H1 (cell line): ENCODE measurements at regions not wholly inside any gene's neighbourhood (a gene's known extent, or its start where the extent isn't known, plus 50 kb on each side); places are given as distances from the start of the nearest gene placed in this dataset.

Experiments used
- CTCF ChIA-PET: fragments of 300-600 bp; sonication (Branson Sonifier 250); formaldehyde crosslinking; loops from one replicate; lab custom pipeline; 2021; ENCODE audit not compliant: partially characterized antibody; lab: Charles Lee
- POLR2A ChIA-PET: fragments of 300-600 bp; sonication (Branson Sonifier 250); formaldehyde crosslinking; loops from one replicate; lab custom pipeline; 2021; ENCODE audit warnings: inconsistent platforms; ENCODE audit not compliant: partially characterized antibody; lab: Charles Lee
- DNase-seq, 2 experiments: peaks; one replicate each; pipeline versions ENCODE4 v3.0.0 to v3.0.0-alpha.2; 2010 to 2022; ENCODE audit warnings: low spot score in 2 of 2, low read depth in 1 of 2, mixed read lengths in 1 of 2
- FAIRE-seq: peaks from 2 replicates; lab custom pipeline; 2011; peaks lifted over from hg19 to GRCh38; lab: Jason Lieb, UNC
- H2AFZ ChIP-seq: 2 replicates; pipeline ENCODE4 v1.8.1; 2012; ENCODE audit warnings: low read length, inconsistent platforms
- H2AK5ac ChIP-seq: 2 replicates; pipeline ENCODE4 v1.6.1; 2013; ENCODE audit warnings: low read depth, low read length
- H2BK120ac ChIP-seq: replicated peaks from 2 replicates; pipeline ENCODE3; 2013; ENCODE audit warnings: low read depth, low read length, inconsistent platforms
- H2BK12ac ChIP-seq: 2 replicates; pipeline ENCODE4 v1.6.1; 2013; ENCODE audit warnings: low read depth, low read length
- H2BK15ac ChIP-seq: 2 replicates; pipeline ENCODE4 v1.6.1; 2013; ENCODE audit warnings: low read length
- H2BK20ac ChIP-seq: 2 replicates; pipeline ENCODE4 v1.6.1; 2013; ENCODE audit warnings: low read length
- H2BK5ac ChIP-seq: 2 replicates; pipeline ENCODE4 v1.6.1; 2013; ENCODE audit warnings: low read depth, low read length
- H3K14ac ChIP-seq: 2 replicates; pipeline ENCODE4 v1.6.1; 2013; ENCODE audit warnings: inconsistent platforms; ENCODE audit not compliant: insufficient read length
- H3K18ac ChIP-seq: 2 replicates; pipeline ENCODE4 v1.6.1; 2013; ENCODE audit warnings: low read length; ENCODE audit errors: extremely low read depth
- H3K23ac ChIP-seq: 2 replicates; pipeline ENCODE4 v1.6.1; 2013; ENCODE audit warnings: inconsistent platforms; ENCODE audit not compliant: insufficient read length
- H3K23me2 ChIP-seq: 2 replicates; pipeline ENCODE4 v1.6.1; 2013; ENCODE audit warnings: low read depth, low read length
- H3K27ac ChIP-seq: 2 replicates; pipeline ENCODE4 v1.6.1; 2011; ENCODE audit warnings: low read depth, low read length, inconsistent platforms
- H3K27me3 ChIP-seq, 4 experiments: replicated peaks in 1 of 4; 1 replicate in 1 of 4; 2 replicates in 3 of 4; pipeline versions ENCODE4 v1.6.1 to v1.8.1; 2011 to 2013; ENCODE audit warnings: low read length in 3 of 4, mild to moderate bottlenecking in 3 of 4, inconsistent platforms in 2 of 4, mixed read lengths in 2 of 4, moderate library complexity in 1 of 4; ENCODE audit not compliant: control insufficient read depth in 3 of 4, insufficient read depth in 3 of 4; ENCODE audit errors: extremely low read depth in 1 of 4
- H3K36me3 ChIP-seq, 4 experiments: 2 replicates each; pipeline versions ENCODE4 v1.6.1 to v1.8.1; 2011 to 2013; ENCODE audit warnings: mild to moderate bottlenecking in 4 of 4, low read length in 3 of 4, moderate library complexity in 2 of 4, control low read depth in 1 of 4, inconsistent platforms in 1 of 4; ENCODE audit not compliant: insufficient read depth in 4 of 4, control insufficient read depth in 2 of 4
- H3K4ac ChIP-seq: replicated peaks from 2 replicates; pipeline ENCODE3; 2013; ENCODE audit warnings: low read length, low read depth, mixed read lengths, inconsistent platforms; ENCODE audit not compliant: insufficient read length
- H3K4me1 ChIP-seq, 4 experiments: replicated peaks in 1 of 4; 1 replicate in 1 of 4; 2 replicates in 3 of 4; pipeline versions ENCODE4 v1.6.1 to v1.8.1; 2011 to 2013; ENCODE audit warnings: low read length in 3 of 4, inconsistent platforms in 2 of 4, mixed read lengths in 1 of 4; ENCODE audit not compliant: insufficient read depth in 4 of 4, control insufficient read depth in 3 of 4
- H3K4me2 ChIP-seq, 2 experiments: 2 replicates each; pipeline versions ENCODE4 v1.6.1 to v1.8.1; 2011 to 2013; ENCODE audit warnings: low read depth in 2 of 2, low read length in 2 of 2, control low read depth in 1 of 2, inconsistent platforms in 1 of 2, mild to moderate bottlenecking in 1 of 2; ENCODE audit not compliant: insufficient read depth in 1 of 2
- H3K4me3 ChIP-seq, 4 experiments: fragments of 200-600, 300-600 bp in 1 of 4; sonication (generic), shearing (Covaris generic), sonication (Bioruptor Twin) in 1 of 4; 2 replicates each; pipeline versions ENCODE4 v1.5.1 to v1.8.1; 2011 to 2016; ENCODE audit warnings: low read length in 4 of 4, low read depth in 3 of 4, control low read depth in 2 of 4, inconsistent platforms in 2 of 4, mild to moderate bottlenecking in 2 of 4, mixed read lengths in 1 of 4, moderate library complexity in 1 of 4; ENCODE audit not compliant: insufficient read depth in 2 of 4; ENCODE audit errors: extremely low read depth in 1 of 4
- H3K56ac ChIP-seq: replicated peaks from 2 replicates; pipeline ENCODE3; 2013; ENCODE audit warnings: low read depth, mild to moderate bottlenecking, mixed read lengths, low read length, inconsistent platforms; ENCODE audit not compliant: insufficient read length
- H3K79me1 ChIP-seq: 2 replicates; pipeline ENCODE4 v1.6.1; 2013; ENCODE audit warnings: low read depth, low read length, control low read depth
- H3K79me2 ChIP-seq, 2 experiments: 2 replicates each; pipeline versions ENCODE4 v1.6.1 to v1.8.1; 2012 to 2013; ENCODE audit warnings: low read length in 2 of 2, mild to moderate bottlenecking in 2 of 2, inconsistent platforms in 1 of 2; ENCODE audit not compliant: insufficient read depth in 2 of 2, control insufficient read depth in 1 of 2
- H3K9ac ChIP-seq, 4 experiments: replicated peaks in 1 of 4; 1 replicate in 1 of 4; 2 replicates in 3 of 4; pipeline versions ENCODE4 v1.6.1 to v1.8.1; 2011 to 2013; ENCODE audit warnings: low read depth in 3 of 4, low read length in 3 of 4, control low read depth in 2 of 4, mild to moderate bottlenecking in 2 of 4, moderate library complexity in 2 of 4, inconsistent platforms in 1 of 4; ENCODE audit errors: extremely low read depth in 1 of 4
- H3K9me3 ChIP-seq, 2 experiments: 2 replicates each; pipeline versions ENCODE4 v1.6.1 to v1.8.1; 2012 to 2013; ENCODE audit warnings: mild to moderate bottlenecking in 2 of 2, moderate library complexity in 2 of 2, control low read depth in 1 of 2, inconsistent platforms in 1 of 2, low read depth in 1 of 2, low read length in 1 of 2, mixed read lengths in 1 of 2; ENCODE audit not compliant: insufficient read depth in 2 of 2
- H4K20me1 ChIP-seq, 2 experiments: replicated peaks in 1 of 2; 2 replicates each; pipeline versions ENCODE3 to v1.8.1; 2011 to 2013; ENCODE audit warnings: inconsistent platforms in 2 of 2, low read length in 2 of 2, mild to moderate bottlenecking in 1 of 2; ENCODE audit not compliant: insufficient read depth in 2 of 2, control insufficient read depth in 1 of 2
- H4K5ac ChIP-seq: 2 replicates; pipeline ENCODE4 v1.6.1; 2013; ENCODE audit warnings: low read length, low read depth, mixed read lengths, inconsistent platforms; ENCODE audit not compliant: insufficient read length
- H4K8ac ChIP-seq: 2 replicates; pipeline ENCODE4 v1.8.0; 2013; ENCODE audit warnings: mild to moderate bottlenecking, moderate library complexity, low read length, inconsistent platforms; ENCODE audit not compliant: insufficient read depth; ENCODE audit errors: extremely low read depth
- H4K91ac ChIP-seq: replicated peaks from 2 replicates; pipeline ENCODE3; 2013; ENCODE audit warnings: low read length, mixed read lengths, inconsistent platforms; ENCODE audit not compliant: insufficient read length
- BRCA1 ChIP-seq: IDR thresholded peaks from 2 replicates; pipeline ENCODE4 v1.6.1; 2012; ENCODE audit warnings: low read depth, low read length, improper control_type of control experiment
- CBX5 ChIP-seq: fragments of 300-800, 300-1000 bp; sonication (generic); IDR thresholded peaks from 2 replicates; pipeline ENCODE4 v1.7.1; 2016; ENCODE audit warnings: antibody characterized with exemption, low read length, low read depth
- CEBPB ChIP-seq: IDR thresholded peaks from 2 replicates; pipeline ENCODE4 v1.6.1; 2012; ENCODE audit warnings: low read depth, low read length
- CTCF ChIP-seq, 3 experiments: IDR thresholded peaks; 1 replicate in 2 of 3; 2 replicates in 1 of 3; pipeline versions ENCODE4 v1.5.1 to v1.6.1; 2011; ENCODE audit warnings: low read length in 3 of 3, mild to moderate bottlenecking in 3 of 3, inconsistent platforms in 2 of 3, low read depth in 1 of 3, moderate library complexity in 1 of 3; ENCODE audit not compliant: insufficient read depth in 1 of 3; ENCODE audit errors: control extremely low read depth in 1 of 3
- KDM5A ChIP-seq: fragments of 200-600 bp; IDR thresholded peaks from 2 replicates; pipeline ENCODE4 v1.7.1; 2012; ENCODE audit warnings: mild to moderate bottlenecking, low read length, inconsistent platforms, mixed read lengths
- RXRA ChIP-seq: IDR thresholded peaks from 2 replicates; pipeline ENCODE4 v1.6.1; 2011; ENCODE audit warnings: low read depth, mild to moderate bottlenecking, low read length, moderate library complexity; ENCODE audit not compliant: insufficient read depth
- SP1 ChIP-seq: IDR thresholded peaks from 2 replicates; pipeline ENCODE4 v1.6.1; 2011; ENCODE audit warnings: low read depth, low read length
- SRF ChIP-seq: IDR thresholded peaks from 2 replicates; pipeline ENCODE4 v1.6.1; 2011; ENCODE audit warnings: mild to moderate bottlenecking, low read depth, low read length, moderate library complexity
- TCF12 ChIP-seq: IDR thresholded peaks from 2 replicates; pipeline ENCODE4 v1.6.1; 2011; ENCODE audit warnings: low read depth, mild to moderate bottlenecking, low read length
- WGBS, 2 experiments: shearing (Covaris generic) in 1 of 2; methylation state at CpG; one replicate each; pipeline versions ENCODE4 v1.1.6 to v1.1.7; 2013 to 2015; ENCODE audit warnings: low lambda C conversion rate in 2 of 2, mixed read lengths in 2 of 2, inconsistent platforms in 1 of 2, low coverage in 1 of 2, missing lambda C conversion rate in 1 of 2; ENCODE audit not compliant: insufficient replicate concordance in 2 of 2, insufficient coverage in 1 of 2, insufficient read length in 1 of 2; ENCODE audit errors: extremely low coverage in 1 of 2, missing lambda C conversion rate in 1 of 2; 5-methylcytosine and 5-hydroxymethylcytosine counted together

- Histone ChIP-seq H3K27me3 (no peaks in the 10 kb centered on the region), H3K4me1 (peaks cover 0 to 6% (median 3%) of the 10 kb centered on the region in 4 experiments; a peak in 1 of 7 replicates), H3K23me2 (no peaks in the 10 kb centered on the region), H4K5ac (no peak overlapping the region), H3K79me1 (no peaks in the 10 kb centered on the region), H4K20me1 (no peaks in the 10 kb centered on the region), H4K8ac (peak overlapping the region; percentile 68; the same call in 1 of the 2 replicates), H2BK120ac (no peak overlapping the region), H3K56ac (no peak overlapping the region), H3K4me2 (no peak overlapping the region), H3K4ac (no peak overlapping the region), H2BK20ac (no peak overlapping the region), H3K4me3 (no peak overlapping the region), H3K18ac (no peak overlapping the region), H2AK5ac (no peak overlapping the region), H3K9ac (no peak overlapping the region), H3K14ac (no peak overlapping the region), H3K36me3 (no peaks in the 10 kb centered on the region), H2BK15ac (no peak overlapping the region), H2BK5ac (no peak overlapping the region), H4K91ac (no peak overlapping the region), H3K23ac (no peak overlapping the region), H3K79me2 (no peaks in the 10 kb centered on the region), H3K9me3 (no peaks in the 10 kb centered on the region), H2AFZ (no peak overlapping the region), H3K27ac (no peak overlapping the region), H2BK12ac (no peak overlapping the region)
- WGBS, 2 experiments = 89% methylated on average over 4 of the region's 4 CpGs; no CpG with 5 or more reads in 1 of the 2 experiments
- CTCF ChIA-PET = no interaction called here
- POLR2A ChIA-PET = no interaction called here
- FAIRE-seq = no peak
- no peak for DNase-seq
- TF ChIP-seq BRCA1 = no peak
- TF ChIP-seq KDM5A = no peak
- TF ChIP-seq TCF12 = no peak
- TF ChIP-seq CEBPB = no peak
- TF ChIP-seq CBX5 = no peak
- TF ChIP-seq SP1 = no peak
- TF ChIP-seq RXRA = no peak
- no peak for TF ChIP-seq CTCF (IDR thresholded peaks at IDR 0.05; ENCODE audit: control extremely low read depth in 1 of 3, insufficient read depth in 1 of 3, low read depth in 1 of 3, low read length in 3 of 3)
- TF ChIP-seq SRF = no peak
Observed at GRCh38 chr6:22399693-22400092, 102.9 kb upstream of the PRL start.
